Fibroblast of lung (primary cell): ENCODE measurements at regions not wholly inside any gene's neighbourhood (a gene's known extent, or its start where the extent isn't known, plus 50 kb on each side); places are given as distances from the start of the nearest gene placed in this dataset.
"Not testable (repeated sequence)": the region's sequence is repeated elsewhere in the genome, so short reads cannot be mapped to it uniquely, and the experiment has no call there.

Experiments used
- DNase-seq, 2 donors: peaks; one replicate each; pipeline versions ENCODE4 v3.0.0 to v3.0.0-alpha.2; 2010; ENCODE audit warnings: low read depth in 2 of 2
- H2AFZ ChIP-seq: 2 replicates; pipeline ENCODE4 v1.5.1; 2012; ENCODE audit warnings: low read length, control low read depth, inconsistent platforms
- H3K27ac ChIP-seq: 2 replicates; pipeline ENCODE4 v1.5.1; 2011; ENCODE audit warnings: low read length, control low read depth; ENCODE audit not compliant: insufficient read depth
- H3K27me3 ChIP-seq: 2 replicates; pipeline ENCODE4 v1.5.1; 2011; ENCODE audit warnings: mild to moderate bottlenecking, low read length; ENCODE audit not compliant: control insufficient read depth, insufficient read depth
- H3K36me3 ChIP-seq: 2 replicates; pipeline ENCODE4 v1.5.1; 2011; ENCODE audit warnings: low read length; ENCODE audit not compliant: control insufficient read depth, insufficient read depth
- H3K4me1 ChIP-seq: 2 replicates; pipeline ENCODE4 v1.5.1; 2011; ENCODE audit warnings: low read length; ENCODE audit not compliant: control insufficient read depth, insufficient read depth; ENCODE audit errors: extremely low read depth
- H3K4me2 ChIP-seq: 2 replicates; pipeline ENCODE4 v1.5.1; 2011; ENCODE audit warnings: low read length, control low read depth; ENCODE audit not compliant: insufficient read depth; ENCODE audit errors: extremely low read depth
- H3K4me3 ChIP-seq, 4 experiments: fragments of 200-600 bp in 1 of 4; sonication (generic) in 1 of 4; replicated peaks in 1 of 4; 2 replicates each; pipeline ENCODE4 v1.5.1; 2011 to 2016; ENCODE audit warnings: low read length in 4 of 4, low read depth in 3 of 4, mild to moderate bottlenecking in 3 of 4, control low read depth in 2 of 4, inconsistent platforms in 1 of 4, mixed read lengths in 1 of 4; ENCODE audit not compliant: insufficient read depth in 1 of 4; ENCODE audit errors: control extremely low read depth in 1 of 4
- H3K79me2 ChIP-seq: 2 replicates; pipeline ENCODE4 v1.5.1; 2012; ENCODE audit warnings: mild to moderate bottlenecking, low read length, inconsistent platforms; ENCODE audit not compliant: control insufficient read depth, insufficient read depth
- H3K9ac ChIP-seq: 2 replicates; pipeline ENCODE4 v1.5.1; 2011; ENCODE audit warnings: mild to moderate bottlenecking, low read length, control low read depth; ENCODE audit not compliant: insufficient read depth
- H3K9me3 ChIP-seq: 2 replicates; pipeline ENCODE4 v1.5.1; 2012; ENCODE audit warnings: low read depth, low read length; ENCODE audit not compliant: control insufficient read depth, insufficient read depth
- H4K20me1 ChIP-seq: 2 replicates; pipeline ENCODE4 v1.5.1; 2011; ENCODE audit warnings: low read length; ENCODE audit not compliant: control insufficient read depth, insufficient read depth; ENCODE audit errors: extremely low read depth
- CTCF ChIP-seq, 2 donors: IDR thresholded peaks in 1 of 2; conservative IDR thresholded peaks in 1 of 2; 1 replicate in 1 of 2; 2 replicates in 1 of 2; pipeline ENCODE4 v1.5.1; 2011 to 2012; ENCODE audit warnings: low read length in 2 of 2, control low read depth in 1 of 2, inconsistent platforms in 1 of 2, low read depth in 1 of 2, mild to moderate bottlenecking in 1 of 2

- not testable (repeated sequence) for H2AFZ ChIP-seq, H3K9ac ChIP-seq, DNase-seq, H3K4me3 ChIP-seq, H3K4me1 ChIP-seq, H4K20me1 ChIP-seq, H3K4me2 ChIP-seq, H3K79me2 ChIP-seq, H3K36me3 ChIP-seq, H3K27ac ChIP-seq, H3K27me3 ChIP-seq, H3K9me3 ChIP-seq
Observed at GRCh38 chr4:9008407-9008806, 136.8 kb upstream of the HMX1 start.

DNA sequence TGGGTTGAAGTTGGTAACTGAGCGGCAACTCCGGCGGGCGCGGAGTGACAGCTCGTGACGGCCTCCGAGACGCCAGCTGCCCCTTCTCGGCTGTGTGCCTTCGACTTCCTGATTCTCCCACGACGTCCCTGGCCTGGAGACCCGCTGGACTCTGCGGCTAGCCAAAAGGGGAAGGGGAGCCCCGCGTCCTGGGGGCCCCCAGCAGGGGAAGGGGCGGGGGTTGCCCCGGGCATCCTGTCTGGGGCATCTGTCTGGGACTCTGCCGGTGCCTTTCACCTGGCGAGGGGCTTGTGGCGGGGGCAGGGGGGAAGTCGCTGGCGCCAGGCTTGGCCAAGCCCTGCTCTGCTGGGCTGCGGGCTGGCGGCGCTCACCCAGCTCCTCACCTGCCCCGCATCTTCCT lies 129.5 kb upstream of the HMX1 start:
- not testable (repeated sequence) for H3K4me2 ChIP-seq, H3K4me3 ChIP-seq, H3K27ac ChIP-seq, H3K27me3 ChIP-seq, H3K4me1 ChIP-seq, H3K79me2 ChIP-seq, H3K36me3 ChIP-seq, H3K9me3 ChIP-seq, H3K9ac ChIP-seq, H4K20me1 ChIP-seq, H2AFZ ChIP-seq, DNase-seq

GRCh38 chr4:9000505-9001001 lies 128.9 kb upstream of the HMX1 start:
- H3K9ac ChIP-seq, H3K27ac ChIP-seq, H4K20me1 ChIP-seq, H3K9me3 ChIP-seq, H3K4me1 ChIP-seq, H3K36me3 ChIP-seq, H3K27me3 ChIP-seq, H3K4me2 ChIP-seq, H3K79me2 ChIP-seq: not testable (repeated sequence)
- peak; percentile 7 to 40 for DNase-seq
- H2AFZ ChIP-seq, result peak overlapping the region; percentile 33
- peak; percentile 18 to 41 for TF ChIP-seq CTCF (conservative IDR thresholded peaks at IDR 0.05 in 1 of 2, IDR thresholded peaks at IDR 0.05 in 1 of 2; ENCODE audit: low read depth in 1 of 2, low read length in 2 of 2)
- H3K4me3 ChIP-seq, result peak overlapping the region in 1 of 4 experiments; percentile 22

GRCh38 chr4:8992981-8993380 lies 121.3 kb upstream of the HMX1 start:
- H3K4me3 ChIP-seq, H3K4me1 ChIP-seq, H2AFZ ChIP-seq, H3K9ac ChIP-seq, DNase-seq, H3K9me3 ChIP-seq, H4K20me1 ChIP-seq, H3K79me2 ChIP-seq, H3K27me3 ChIP-seq, H3K36me3 ChIP-seq, H3K27ac ChIP-seq, H3K4me2 ChIP-seq: not testable (repeated sequence)

GRCh38 chr4:8991449-8991848 lies 119.8 kb upstream of the HMX1 start:
- H4K20me1 ChIP-seq, H3K9me3 ChIP-seq, H3K4me2 ChIP-seq, H2AFZ ChIP-seq, H3K79me2 ChIP-seq, DNase-seq, H3K36me3 ChIP-seq, H3K27me3 ChIP-seq, H3K4me3 ChIP-seq, H3K27ac ChIP-seq, H3K9ac ChIP-seq, H3K4me1 ChIP-seq: not testable (repeated sequence)

- not testable (repeated sequence) for H4K20me1 ChIP-seq, H2AFZ ChIP-seq, H3K9ac ChIP-seq, H3K4me2 ChIP-seq, H3K4me3 ChIP-seq, H3K4me1 ChIP-seq, DNase-seq, H3K36me3 ChIP-seq, H3K9me3 ChIP-seq, H3K27ac ChIP-seq, H3K27me3 ChIP-seq, H3K79me2 ChIP-seq
Observed at GRCh38 chr4:8990341-8990740, 118.7 kb upstream of the HMX1 start.
